ENCODE measurements at regions not wholly inside any gene's neighbourhood (a gene's known extent, or its start where the extent isn't known, plus 50 kb on each side); places are given as distances from the start of the nearest gene placed in this dataset.

GRCh38 chr22:49359076-49359475, 468.6 kb downstream of the BRD1 start:
- WGBS (ENCODE audit: insufficient coverage) = 74% methylated on average over 3 of the region's 8 CpGs
- ChIA-PET CTCF (no interaction called here), POLR2A (no interaction called here)
- Histone ChIP-seq H3K27me3 (replicated peaks in 1 of 4; ENCODE audit: control extremely low read depth in 1 of 4, control insufficient read depth in 3 of 4, insufficient read depth in 4 of 4, low read length in 3 of 4) (peaks cover 0 to 3% (median 0%) of the 10 kb centered on the region in 4 experiments), H3K27ac (ENCODE audit: low read length in 2 of 2) (no peak overlapping the region), H2AFZ (ENCODE audit: insufficient read depth, low read depth, low read length, poor library complexity, severe bottlenecking) (no peak overlapping the region), H3K9ac (ENCODE audit: low read length) (no peak overlapping the region), H3K4me3 (ENCODE audit: control extremely low read depth in 1 of 5, extremely low read depth in 1 of 5, insufficient read depth in 1 of 5, low read depth in 2 of 5, low read length in 4 of 5) (no peak overlapping the region), H3K9me3 (ENCODE audit: control extremely low read depth in 1 of 3, control insufficient read depth in 2 of 3, insufficient read depth in 1 of 3, low read length in 2 of 3) (peaks cover 0 to 9% (median 0%) of the 10 kb centered on the region in 3 donors), H3K4me1 (ENCODE audit: control insufficient read depth in 2 of 2, insufficient read depth in 2 of 2, low read length in 2 of 2) (peaks cover 0 to 3% of the 10 kb centered on the region in 2 donors), H3K4me2 (replicated peaks; ENCODE audit: low read depth, low read length, poor library complexity, severe bottlenecking) (no peak overlapping the region), H3K79me2 (ENCODE audit: control insufficient read depth, insufficient read depth, low read length) (no peaks in the 10 kb centered on the region), H3K36me3 (replicated peaks in 1 of 2; ENCODE audit: control extremely low read depth in 1 of 2, control insufficient read depth in 1 of 2, extremely low read depth in 1 of 2, insufficient read depth in 2 of 2, low read length in 1 of 2) (no peaks in the 10 kb centered on the region), H4K20me1 (ENCODE audit: control insufficient read depth, insufficient read depth, low read length, poor library complexity, severe bottlenecking) (no peaks in the 10 kb centered on the region)
- Mint-ChIP-seq H3K27me3 (peaks cover 11% of the 10 kb centered on the region), H3K27ac (no peak overlapping the region), H3K9me3 (ENCODE audit: insufficient read depth) (no peaks in the 10 kb centered on the region), H3K4me1 (peaks cover 3% of the 10 kb centered on the region), H3K4me3 (no peak overlapping the region)
- ATAC-seq (ENCODE audit: low read depth) = no peak
- intact Hi-C loops (cut with micrococcal nuclease) = no loop called here
- DNase-seq = no peak
- no peak for TF ChIP-seq CTCF (IDR thresholded peaks at IDR 0.05)
- TF ChIP-seq EZH2 (IDR thresholded peaks at IDR 0.05; ENCODE audit: borderline replicate concordance, insufficient read depth, low read depth, low read length, poor library complexity, severe bottlenecking) = no peak

GRCh38 chr22:49357661-49358440, 469.8 kb downstream of the BRD1 start:
- peaks cover 0 to 3% of the 10 kb centered on the region in 2 donors for H3K4me1 ChIP-seq (ENCODE audit: control insufficient read depth in 2 of 2, insufficient read depth in 2 of 2, low read length in 2 of 2)
- peaks cover 0 to 8% (median 0%) of the 10 kb centered on the region in 4 experiments for H3K27me3 ChIP-seq (replicated peaks in 1 of 4; ENCODE audit: control extremely low read depth in 1 of 4, control insufficient read depth in 3 of 4, insufficient read depth in 4 of 4, low read length in 3 of 4)
- no peaks in the 10 kb centered on the region for H3K9me3 Mint-ChIP-seq (ENCODE audit: insufficient read depth)
- H3K27me3 Mint-ChIP-seq = peaks cover 15% of the 10 kb centered on the region
- no peak overlapping the region for H2AFZ ChIP-seq (ENCODE audit: insufficient read depth, low read depth, low read length, poor library complexity, severe bottlenecking)
- DNase-seq (no peak), ATAC-seq (ENCODE audit: low read depth) (no peak)
- H3K9ac ChIP-seq (ENCODE audit: low read length) = no peak overlapping the region
- CTCF ChIA-PET = no interaction called here
- H3K27ac Mint-ChIP-seq = no peak overlapping the region
- no peaks in the 10 kb centered on the region for H4K20me1 ChIP-seq (ENCODE audit: control insufficient read depth, insufficient read depth, low read length, poor library complexity, severe bottlenecking)
- POLR2A ChIA-PET = no interaction called here
- no peak overlapping the region for H3K27ac ChIP-seq (ENCODE audit: low read length in 2 of 2)
- H3K9me3 ChIP-seq (ENCODE audit: control extremely low read depth in 1 of 3, control insufficient read depth in 2 of 3, insufficient read depth in 1 of 3, low read length in 2 of 3) = peaks cover 0 to 3% (median 0%) of the 10 kb centered on the region in 3 donors
- H3K79me2 ChIP-seq (ENCODE audit: control insufficient read depth, insufficient read depth, low read length) = no peaks in the 10 kb centered on the region
- H3K4me1 Mint-ChIP-seq = peaks cover 3% of the 10 kb centered on the region
- H3K4me3 ChIP-seq (ENCODE audit: control extremely low read depth in 1 of 5, extremely low read depth in 1 of 5, insufficient read depth in 1 of 5, low read depth in 2 of 5, low read length in 4 of 5) = no peak overlapping the region
- H3K36me3 ChIP-seq (replicated peaks in 1 of 2; ENCODE audit: control extremely low read depth in 1 of 2, control insufficient read depth in 1 of 2, extremely low read depth in 1 of 2, insufficient read depth in 2 of 2, low read length in 1 of 2) = no peaks in the 10 kb centered on the region
- H3K4me2 ChIP-seq (replicated peaks; ENCODE audit: low read depth, low read length, poor library complexity, severe bottlenecking) = no peak overlapping the region
- TF ChIP-seq CTCF (IDR thresholded peaks at IDR 0.05) (no peak), EZH2 (IDR thresholded peaks at IDR 0.05; ENCODE audit: borderline replicate concordance, insufficient read depth, low read depth, low read length, poor library complexity, severe bottlenecking) (no peak)
- no peak overlapping the region for H3K4me3 Mint-ChIP-seq
- 96% methylated on average over 13 of the region's 20 CpGs for WGBS (ENCODE audit: insufficient coverage)
- intact Hi-C loops (cut with micrococcal nuclease) = no loop called here
